ENCODE measurements at regions not wholly inside any gene's neighbourhood (a gene's known extent, or its start where the extent isn't known, plus 50 kb on each side); places are given as distances from the start of the nearest gene placed in this dataset.

DNA sequence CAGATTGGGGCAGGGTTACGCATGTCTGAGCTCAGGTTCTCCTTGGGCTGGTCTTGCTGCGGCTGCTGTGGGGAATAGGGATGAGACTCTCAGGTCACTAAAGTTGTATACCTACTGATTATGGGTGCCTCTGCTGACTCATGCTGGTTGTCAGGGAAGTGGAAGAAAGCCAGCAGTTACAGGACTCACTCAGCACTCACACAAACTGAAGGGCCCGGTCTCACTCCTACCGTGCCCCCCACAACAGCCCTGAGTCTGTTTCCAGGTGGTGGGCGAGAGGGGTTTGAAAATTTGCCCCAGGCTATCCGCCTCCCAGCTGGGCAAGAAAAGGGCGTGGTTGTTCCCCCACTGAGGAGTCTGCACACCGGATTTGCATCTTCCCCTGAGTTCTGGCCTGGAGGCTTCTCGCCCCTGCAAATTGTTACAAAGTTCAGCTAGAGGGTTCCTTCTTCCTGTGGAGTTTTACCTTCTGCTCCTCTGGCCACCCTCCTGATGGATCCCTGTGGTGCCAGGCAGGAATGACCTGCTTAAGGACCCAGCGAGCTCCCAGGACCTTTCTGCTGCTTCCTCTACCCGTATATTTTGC, 659.2 kb downstream of the HDGFL1 start:
- TF ChIP-seq EP300 (IDR thresholded peaks at IDR 0.05): no peak
- no peak for TF ChIP-seq CTCF (IDR thresholded peaks at IDR 0.05)

All from sigmoid colon (tissue), 4 donors.